ENCODE measurements at regions not wholly inside any gene's neighbourhood (a gene's known extent, or its start where the extent isn't known, plus 50 kb on each side); places are given as distances from the start of the nearest gene placed in this dataset.

DNA sequence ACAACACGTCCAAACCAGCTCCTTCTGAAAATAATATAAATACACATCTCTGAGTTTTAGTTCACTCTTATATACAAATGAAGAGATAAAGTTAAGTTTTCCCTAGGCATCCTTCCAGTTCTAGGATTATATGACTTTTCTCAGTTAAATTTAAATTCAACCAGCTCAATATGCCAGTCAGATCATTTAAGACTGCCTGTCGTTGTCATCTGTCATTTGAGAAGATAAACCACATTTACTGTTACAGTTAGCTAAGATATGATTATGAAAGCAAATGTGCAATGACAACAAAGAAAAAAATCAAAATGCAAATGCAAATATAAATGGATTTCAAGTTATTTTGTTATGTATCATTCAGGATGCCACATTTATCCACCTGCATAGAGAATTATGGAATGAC, 671.7 kb upstream of the GOT2 start:
- H3K4me3 ChIP-seq (ENCODE audit: low read length), result no peak overlapping the region
- H3K27me3 ChIP-seq (ENCODE audit: insufficient read depth, low read depth, low read length), result no peaks in the 10 kb centered on the region
- no peak overlapping the region for H2AFZ ChIP-seq (ENCODE audit: low read depth, low read length)
- no peaks in the 10 kb centered on the region for H3F3A ChIP-seq (ENCODE audit: insufficient read depth, low read length, poor library complexity, severe bottlenecking)
- no peaks in the 10 kb centered on the region for H4K20me1 ChIP-seq (ENCODE audit: insufficient read depth)
- TF ChIP-seq POLR2AphosphoS5 (IDR thresholded peaks at IDR 0.05), result peak; percentile 48
- no peak for TF ChIP-seq RAD21 (conservative IDR thresholded peaks at IDR 0.05)
- TF ChIP-seq, protein P1, sequence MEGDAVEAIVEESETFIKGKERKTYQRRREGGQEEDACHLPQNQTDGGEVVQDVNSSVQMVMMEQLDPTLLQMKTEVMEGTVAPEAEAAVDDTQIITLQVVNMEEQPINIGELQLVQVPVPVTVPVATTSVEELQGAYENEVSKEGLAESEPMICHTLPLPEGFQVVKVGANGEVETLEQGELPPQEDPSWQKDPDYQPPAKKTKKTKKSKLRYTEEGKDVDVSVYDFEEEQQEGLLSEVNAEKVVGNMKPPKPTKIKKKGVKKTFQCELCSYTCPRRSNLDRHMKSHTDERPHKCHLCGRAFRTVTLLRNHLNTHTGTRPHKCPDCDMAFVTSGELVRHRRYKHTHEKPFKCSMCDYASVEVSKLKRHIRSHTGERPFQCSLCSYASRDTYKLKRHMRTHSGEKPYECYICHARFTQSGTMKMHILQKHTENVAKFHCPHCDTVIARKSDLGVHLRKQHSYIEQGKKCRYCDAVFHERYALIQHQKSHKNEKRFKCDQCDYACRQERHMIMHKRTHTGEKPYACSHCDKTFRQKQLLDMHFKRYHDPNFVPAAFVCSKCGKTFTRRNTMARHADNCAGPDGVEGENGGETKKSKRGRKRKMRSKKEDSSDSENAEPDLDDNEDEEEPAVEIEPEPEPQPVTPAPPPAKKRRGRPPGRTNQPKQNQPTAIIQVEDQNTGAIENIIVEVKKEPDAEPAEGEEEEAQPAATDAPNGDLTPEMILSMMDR (IDR thresholded peaks at IDR 0.05; ENCODE audit: poor library complexity, severe bottlenecking), result no peak
- TF ChIP-seq EP300 (conservative IDR thresholded peaks at IDR 0.05; ENCODE audit: poor library complexity, severe bottlenecking), result peak; percentile 87
- no peaks in the 10 kb centered on the region for H3K36me3 ChIP-seq (ENCODE audit: insufficient read depth, low read length)
- no peak overlapping the region for H3K27ac ChIP-seq (ENCODE audit: low read length)
- H3K9me3 ChIP-seq (ENCODE audit: low read length), result no peaks in the 10 kb centered on the region
- H3K79me2 ChIP-seq (replicated peaks; ENCODE audit: insufficient read depth, low read length), result no peaks in the 10 kb centered on the region
- no peak overlapping the region for H3K4me2 ChIP-seq (ENCODE audit: low read length)
- H3K9me2 ChIP-seq (ENCODE audit: insufficient read depth, low read length), result no peaks in the 10 kb centered on the region
- no peak overlapping the region for H3K9ac ChIP-seq (ENCODE audit: low read length)

DNA sequence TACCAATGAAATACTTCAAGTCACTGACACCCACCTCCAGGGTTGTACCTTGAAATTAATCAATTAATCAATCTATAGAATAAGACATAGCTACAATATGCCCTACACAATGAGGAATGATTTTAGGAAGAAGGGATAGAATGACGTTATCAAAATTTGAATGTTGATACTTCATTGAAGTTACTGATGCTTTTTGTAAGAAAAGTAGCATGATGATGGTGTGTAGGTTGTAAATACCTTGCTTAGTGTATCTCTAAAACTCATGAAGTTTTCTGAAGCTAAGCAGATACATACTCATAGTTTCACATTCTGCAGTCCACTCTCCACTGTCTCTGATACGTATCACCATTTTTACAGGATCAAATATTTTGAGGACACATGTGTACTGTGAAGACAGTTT, 670.4 kb upstream of the GOT2 start:
- no peaks in the 10 kb centered on the region for H3K9me2 ChIP-seq (ENCODE audit: insufficient read depth, low read length)
- no peaks in the 10 kb centered on the region for H3F3A ChIP-seq (ENCODE audit: insufficient read depth, low read length, poor library complexity, severe bottlenecking)
- no peak overlapping the region for H3K9ac ChIP-seq (ENCODE audit: low read length)
- H3K27ac ChIP-seq (ENCODE audit: low read length), result no peak overlapping the region
- no peak overlapping the region for H3K4me2 ChIP-seq (ENCODE audit: low read length)
- TF ChIP-seq SMC3 (conservative IDR thresholded peaks at IDR 0.05; ENCODE audit: poor library complexity), result no peak
- TF ChIP-seq, protein P1 (IDR thresholded peaks at IDR 0.05; ENCODE audit: poor library complexity, severe bottlenecking), result no peak
- no peak for TF ChIP-seq POLR2AphosphoS5 (IDR thresholded peaks at IDR 0.05)
- TF ChIP-seq, protein P2, sequence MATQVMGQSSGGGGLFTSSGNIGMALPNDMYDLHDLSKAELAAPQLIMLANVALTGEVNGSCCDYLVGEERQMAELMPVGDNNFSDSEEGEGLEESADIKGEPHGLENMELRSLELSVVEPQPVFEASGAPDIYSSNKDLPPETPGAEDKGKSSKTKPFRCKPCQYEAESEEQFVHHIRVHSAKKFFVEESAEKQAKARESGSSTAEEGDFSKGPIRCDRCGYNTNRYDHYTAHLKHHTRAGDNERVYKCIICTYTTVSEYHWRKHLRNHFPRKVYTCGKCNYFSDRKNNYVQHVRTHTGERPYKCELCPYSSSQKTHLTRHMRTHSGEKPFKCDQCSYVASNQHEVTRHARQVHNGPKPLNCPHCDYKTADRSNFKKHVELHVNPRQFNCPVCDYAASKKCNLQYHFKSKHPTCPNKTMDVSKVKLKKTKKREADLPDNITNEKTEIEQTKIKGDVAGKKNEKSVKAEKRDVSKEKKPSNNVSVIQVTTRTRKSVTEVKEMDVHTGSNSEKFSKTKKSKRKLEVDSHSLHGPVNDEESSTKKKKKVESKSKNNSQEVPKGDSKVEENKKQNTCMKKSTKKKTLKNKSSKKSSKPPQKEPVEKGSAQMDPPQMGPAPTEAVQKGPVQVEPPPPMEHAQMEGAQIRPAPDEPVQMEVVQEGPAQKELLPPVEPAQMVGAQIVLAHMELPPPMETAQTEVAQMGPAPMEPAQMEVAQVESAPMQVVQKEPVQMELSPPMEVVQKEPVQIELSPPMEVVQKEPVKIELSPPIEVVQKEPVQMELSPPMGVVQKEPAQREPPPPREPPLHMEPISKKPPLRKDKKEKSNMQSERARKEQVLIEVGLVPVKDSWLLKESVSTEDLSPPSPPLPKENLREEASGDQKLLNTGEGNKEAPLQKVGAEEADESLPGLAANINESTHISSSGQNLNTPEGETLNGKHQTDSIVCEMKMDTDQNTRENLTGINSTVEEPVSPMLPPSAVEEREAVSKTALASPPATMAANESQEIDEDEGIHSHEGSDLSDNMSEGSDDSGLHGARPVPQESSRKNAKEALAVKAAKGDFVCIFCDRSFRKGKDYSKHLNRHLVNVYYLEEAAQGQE (IDR thresholded peaks at IDR 0.05; ENCODE audit: borderline replicate concordance), result no peak
- TF ChIP-seq TAF1 (IDR thresholded peaks at IDR 0.05; ENCODE audit: low read depth), result no peak
- TF ChIP-seq EP300 (conservative IDR thresholded peaks at IDR 0.05; ENCODE audit: poor library complexity, severe bottlenecking), result no peak
- TF ChIP-seq MXI1 (conservative IDR thresholded peaks at IDR 0.05; ENCODE audit: poor library complexity, severe bottlenecking), result no peak
- TF ChIP-seq EZH2 (IDR thresholded peaks at IDR 0.05; ENCODE audit: borderline replicate concordance, insufficient read depth, low read length, poor library complexity, severe bottlenecking), result no peak
- TF ChIP-seq RAD21 (conservative IDR thresholded peaks at IDR 0.05), result no peak
- H3K9me3 ChIP-seq (ENCODE audit: low read length), result no peaks in the 10 kb centered on the region
- no peaks in the 10 kb centered on the region for H3K36me3 ChIP-seq (ENCODE audit: insufficient read depth, low read length)
- no peaks in the 10 kb centered on the region for H3K27me3 ChIP-seq (ENCODE audit: insufficient read depth, low read depth, low read length)
- H3K79me2 ChIP-seq (replicated peaks; ENCODE audit: insufficient read depth, low read length), result no peaks in the 10 kb centered on the region
- H3K4me3 ChIP-seq (ENCODE audit: low read length), result no peak overlapping the region
- H4K20me1 ChIP-seq (ENCODE audit: insufficient read depth), result no peaks in the 10 kb centered on the region
- H2AFZ ChIP-seq (ENCODE audit: low read depth, low read length), result no peak overlapping the region

Measured in neural cell (in vitro differentiated cells).